ENCODE measurements at regions not wholly inside any gene's neighbourhood (a gene's known extent, or its start where the extent isn't known, plus 50 kb on each side); places are given as distances from the start of the nearest gene placed in this dataset.

DNA sequence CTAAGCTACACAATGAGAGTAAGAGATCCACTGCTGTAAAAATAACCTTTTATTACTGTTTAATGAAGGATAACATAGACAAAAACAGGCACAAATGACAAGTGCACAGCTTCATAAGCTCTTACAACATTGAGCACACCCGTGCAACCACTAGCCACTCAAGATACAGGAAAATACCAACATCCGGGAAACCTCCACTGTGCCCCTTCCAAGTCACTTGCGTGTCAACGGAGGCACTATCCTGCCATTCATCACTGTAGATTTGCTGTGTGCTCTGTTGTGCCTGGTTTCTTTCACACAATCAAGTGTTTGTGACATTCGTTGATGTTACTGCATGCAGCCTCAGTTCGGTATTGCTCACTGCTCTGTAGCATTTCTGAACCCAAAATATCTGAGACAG lies 292.9 kb upstream of the MYT1L start:
- no peak for ATAC-seq
- no peak overlapping the region for H3K4me3 ChIP-seq

DNA sequence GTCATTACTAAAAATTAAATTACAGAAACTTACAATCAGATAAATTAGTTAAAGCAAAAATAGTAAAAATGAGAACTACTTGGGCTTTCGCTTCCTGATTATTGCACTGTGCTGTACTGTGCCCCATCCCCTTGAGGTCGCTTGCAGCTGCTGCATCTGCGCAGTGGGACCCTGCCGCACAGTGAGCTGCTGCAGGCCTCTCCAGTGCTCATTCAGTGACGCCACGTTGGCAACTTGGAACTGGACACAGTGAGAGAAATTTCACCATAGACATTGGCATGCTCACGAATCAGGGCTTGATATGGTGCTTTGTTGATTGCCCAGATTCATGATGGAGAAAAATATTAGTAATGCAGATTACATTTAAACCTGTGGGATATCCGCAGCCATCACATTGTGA lies 290.8 kb upstream of the MYT1L start:
- intact Hi-C loops (cut with DNase I) = no loop called here
- peak in 3 of 4 donors; percentile 24 to 64 (median 37) for ATAC-seq
- no peaks in the 10 kb centered on the region for H3K4me1 ChIP-seq
- H3K27ac ChIP-seq = no peak overlapping the region
- H3K36me3 ChIP-seq = no peaks in the 10 kb centered on the region
- no peaks in the 10 kb centered on the region for H3K9me3 ChIP-seq
- WGBS (ENCODE audit: insufficient coverage, low coverage, low lambda C conversion rate, missing lambda C conversion rate) = 42% methylated on average over 6 of the region's 8 CpGs
- no peaks in the 10 kb centered on the region for H3K27me3 ChIP-seq
- no peak for DNase-seq
- no peak for TF ChIP-seq POLR2A (IDR thresholded peaks at IDR 0.05)
- TF ChIP-seq, protein P1, sequence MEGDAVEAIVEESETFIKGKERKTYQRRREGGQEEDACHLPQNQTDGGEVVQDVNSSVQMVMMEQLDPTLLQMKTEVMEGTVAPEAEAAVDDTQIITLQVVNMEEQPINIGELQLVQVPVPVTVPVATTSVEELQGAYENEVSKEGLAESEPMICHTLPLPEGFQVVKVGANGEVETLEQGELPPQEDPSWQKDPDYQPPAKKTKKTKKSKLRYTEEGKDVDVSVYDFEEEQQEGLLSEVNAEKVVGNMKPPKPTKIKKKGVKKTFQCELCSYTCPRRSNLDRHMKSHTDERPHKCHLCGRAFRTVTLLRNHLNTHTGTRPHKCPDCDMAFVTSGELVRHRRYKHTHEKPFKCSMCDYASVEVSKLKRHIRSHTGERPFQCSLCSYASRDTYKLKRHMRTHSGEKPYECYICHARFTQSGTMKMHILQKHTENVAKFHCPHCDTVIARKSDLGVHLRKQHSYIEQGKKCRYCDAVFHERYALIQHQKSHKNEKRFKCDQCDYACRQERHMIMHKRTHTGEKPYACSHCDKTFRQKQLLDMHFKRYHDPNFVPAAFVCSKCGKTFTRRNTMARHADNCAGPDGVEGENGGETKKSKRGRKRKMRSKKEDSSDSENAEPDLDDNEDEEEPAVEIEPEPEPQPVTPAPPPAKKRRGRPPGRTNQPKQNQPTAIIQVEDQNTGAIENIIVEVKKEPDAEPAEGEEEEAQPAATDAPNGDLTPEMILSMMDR (IDR thresholded peaks at IDR 0.05) = no peak
- no peak overlapping the region for H3K4me3 ChIP-seq

More for the DNA sequence above, 292.9 kb upstream of the MYT1L start:
- no peaks in the 10 kb centered on the region for H3K27me3 ChIP-seq
- TF ChIP-seq, protein P1 (IDR thresholded peaks at IDR 0.05) = no peak
- no peak for TF ChIP-seq POLR2A (IDR thresholded peaks at IDR 0.05)
- no peaks in the 10 kb centered on the region for H3K9me3 ChIP-seq
- intact Hi-C loops (cut with DNase I) = no loop called here
- no peak overlapping the region for H3K27ac ChIP-seq
- no peaks in the 10 kb centered on the region for H3K4me1 ChIP-seq
- 34% methylated on average over 5 of the region's 6 CpGs for WGBS (ENCODE audit: insufficient coverage, low coverage, low lambda C conversion rate, missing lambda C conversion rate)
- no peak for DNase-seq
- no peaks in the 10 kb centered on the region for H3K36me3 ChIP-seq

DNA sequence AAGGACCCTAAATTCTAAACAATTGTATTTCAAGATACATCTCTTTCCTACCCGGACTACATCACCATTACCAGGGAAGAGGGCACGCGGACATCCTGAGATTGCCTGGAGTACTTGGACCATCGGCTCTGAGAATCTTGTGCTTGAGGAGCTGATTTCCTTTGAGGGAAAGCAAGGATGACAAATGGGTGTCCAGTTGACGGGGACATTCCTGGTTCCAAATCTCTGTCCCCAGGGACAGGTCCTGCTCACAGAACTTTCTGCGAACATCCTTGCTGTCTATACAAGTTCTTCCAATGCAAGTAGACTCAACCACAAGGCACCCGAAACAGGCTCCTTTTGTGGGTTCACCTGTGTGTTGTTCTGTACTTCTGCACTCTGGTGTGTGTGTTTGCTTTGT lies 289.5 kb upstream of the MYT1L start:
- Histone ChIP-seq H3K4me1 (no peaks in the 10 kb centered on the region), H3K27ac (no peak overlapping the region), H3K9me3 (no peaks in the 10 kb centered on the region), H3K27me3 (no peaks in the 10 kb centered on the region), H3K4me3 (no peak overlapping the region), H3K36me3 (no peaks in the 10 kb centered on the region)
- DNase-seq = no peak
- intact Hi-C loops (cut with DNase I) = no loop called here
- ATAC-seq = no peak
- WGBS (ENCODE audit: insufficient coverage, low coverage, low lambda C conversion rate, missing lambda C conversion rate) = 54% methylated on average over 6 of the region's 7 CpGs
- no peak for TF ChIP-seq POLR2A (IDR thresholded peaks at IDR 0.05)
- TF ChIP-seq, protein P1 (IDR thresholded peaks at IDR 0.05) = no peak

GRCh38 chr2:2619995-2620394 lies 288.9 kb upstream of the MYT1L start:
- H3K27me3 ChIP-seq = no peaks in the 10 kb centered on the region
- H3K4me1 ChIP-seq = no peaks in the 10 kb centered on the region
- TF ChIP-seq, protein P1 (IDR thresholded peaks at IDR 0.05) = no peak
- TF ChIP-seq POLR2A (IDR thresholded peaks at IDR 0.05) = no peak
- 71% methylated on average over 7 of the region's 8 CpGs for WGBS (ENCODE audit: insufficient coverage, low coverage, low lambda C conversion rate, missing lambda C conversion rate)
- no peak overlapping the region for H3K27ac ChIP-seq
- ATAC-seq (no peak), DNase-seq (no peak)
- H3K9me3 ChIP-seq = no peaks in the 10 kb centered on the region
- intact Hi-C loops (cut with DNase I) = no loop called here
- no peaks in the 10 kb centered on the region for H3K36me3 ChIP-seq
- H3K4me3 ChIP-seq = no peak overlapping the region

DNA sequence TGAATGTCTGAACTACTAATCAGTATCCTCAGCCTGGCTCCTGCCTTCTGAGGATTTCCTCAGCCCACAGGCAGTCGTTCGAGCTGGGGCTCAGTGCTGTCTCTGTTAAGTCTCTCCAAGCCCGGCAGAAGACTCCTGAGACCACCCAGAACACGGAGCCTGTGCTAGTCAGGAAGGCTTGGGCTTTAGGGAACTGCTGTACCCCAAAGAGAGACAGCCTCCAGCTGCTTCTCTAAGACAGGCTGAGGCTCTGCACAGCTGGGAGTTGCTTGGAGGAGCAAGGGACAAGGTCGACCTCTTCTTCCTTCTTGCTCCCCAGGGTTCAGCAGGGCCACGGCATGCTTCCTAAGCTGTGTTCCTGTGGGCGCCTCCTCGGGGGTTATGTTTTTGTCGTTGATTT lies 283.4 kb upstream of the MYT1L start:
- H3K27me3 ChIP-seq = no peaks in the 10 kb centered on the region
- DNase-seq = no peak
- WGBS (ENCODE audit: insufficient coverage, low coverage, low lambda C conversion rate, missing lambda C conversion rate) = 38% methylated on average over 4 of the region's 9 CpGs
- H3K4me1 ChIP-seq = no peaks in the 10 kb centered on the region
- no peak for TF ChIP-seq POLR2A (IDR thresholded peaks at IDR 0.05)
- TF ChIP-seq, protein P1 (IDR thresholded peaks at IDR 0.05) = no peak
- no peaks in the 10 kb centered on the region for H3K36me3 ChIP-seq
- intact Hi-C loops (cut with DNase I) = no loop called here
- no peaks in the 10 kb centered on the region for H3K9me3 ChIP-seq
- no peak overlapping the region for H3K27ac ChIP-seq
- no peak for ATAC-seq
- H3K4me3 ChIP-seq = no peak overlapping the region

Data from right lobe of liver (tissue), 6 donors.